Karpas-422 (cell line): ENCODE measurements at regions not wholly inside any gene's neighbourhood (a gene's known extent, or its start where the extent isn't known, plus 50 kb on each side); places are given as distances from the start of the nearest gene placed in this dataset.
"Not testable (repeated sequence)": the region's sequence is repeated elsewhere in the genome, so short reads cannot be mapped to it uniquely, and the experiment has no call there.

ENCODE experiments used
- DNase-seq: peaks from one replicate; pipeline ENCODE4 v3.0.0-alpha.2; 2015
- H2AFZ ChIP-seq: fragments of 200-600 bp; sonication (generic); 2 replicates; pipeline ENCODE4 v1.6.1; 2014; ENCODE audit warnings: antibody characterized with exemption, low read length, mixed read lengths
- H3K27ac ChIP-seq: fragments of 200-600 bp; sonication (generic); 2 replicates; pipeline ENCODE4 v1.5.1; 2014; ENCODE audit warnings: mild to moderate bottlenecking, low read length, moderate library complexity
- H3K27me3 ChIP-seq: fragments of 200-600 bp; sonication (generic); 2 replicates; pipeline ENCODE4 v1.6.1; 2014; ENCODE audit warnings: low read length, mixed read lengths
- H3K36me3 ChIP-seq: fragments of 200-600 bp; sonication (generic); 2 replicates; pipeline ENCODE4 v1.6.1; 2014; ENCODE audit warnings: low read length, mixed read lengths; ENCODE audit not compliant: insufficient read depth
- H3K4me1 ChIP-seq: fragments of 200-600 bp; sonication (generic); 2 replicates; pipeline ENCODE4 v1.6.1; 2014; ENCODE audit warnings: mild to moderate bottlenecking, low read length, mixed read lengths
- H3K4me2 ChIP-seq: fragments of 200-600 bp; sonication (generic); 2 replicates; pipeline ENCODE4 v1.6.1; 2014; ENCODE audit warnings: low read length, low read depth, mild to moderate bottlenecking; ENCODE audit not compliant: poor library complexity, severe bottlenecking
- H3K4me3 ChIP-seq: fragments of 200-600 bp; sonication (generic); 2 replicates; pipeline ENCODE4 v1.5.1; 2014; ENCODE audit warnings: mild to moderate bottlenecking, antibody characterized with exemption, low read length, mixed read lengths
- H3K79me2 ChIP-seq: fragments of 200-600 bp; sonication (generic); 2 replicates; pipeline ENCODE4 v1.6.1; 2014; ENCODE audit warnings: mild to moderate bottlenecking, low read length, mixed read lengths
- H3K9ac ChIP-seq: fragments of 200-600 bp; sonication (generic); 2 replicates; pipeline ENCODE4 v1.6.0; 2014; ENCODE audit warnings: low read length
- H3K9me2 ChIP-seq: fragments of 200-600 bp; sonication (generic), shearing (Covaris generic); replicated peaks from 2 replicates; pipeline ENCODE4 v1.6.0; 2014; ENCODE audit warnings: mild to moderate bottlenecking, low read length, moderate library complexity; ENCODE audit not compliant: insufficient read depth
- H3K9me3 ChIP-seq: fragments of 300-700, 200-600 bp; sonication (generic); 2 replicates; pipeline ENCODE4 v1.6.1; 2014; ENCODE audit warnings: low read length, mixed read lengths
- H4K20me1 ChIP-seq: fragments of 200-600 bp; sonication (generic); 2 replicates; pipeline ENCODE4 v1.6.1; 2014; ENCODE audit warnings: mild to moderate bottlenecking, antibody characterized with exemption, low read length, low read depth; ENCODE audit not compliant: insufficient read depth

GRCh38 chr2:111667001-111667400 lies 217.0 kb downstream of the ANAPC1 start:
- DNase-seq: no peak

GRCh38 chr2:111667542-111668273 lies 216.3 kb downstream of the ANAPC1 start:
- Histone ChIP-seq H4K20me1 (no peaks in the 10 kb centered on the region), H2AFZ (no peak overlapping the region), H3K4me2 (no peak overlapping the region), H3K27ac (no peak overlapping the region), H3K36me3 (no peaks in the 10 kb centered on the region), H3K27me3 (no peaks in the 10 kb centered on the region), H3K9me3 (no peaks in the 10 kb centered on the region), H3K4me3 (no peak overlapping the region), H3K9ac (no peak overlapping the region), H3K79me2 (no peaks in the 10 kb centered on the region), H3K4me1 (peaks cover 13% of the 10 kb centered on the region), H3K9me2 (no peaks in the 10 kb centered on the region)
- DNase-seq: no peak

More at GRCh38 chr2:111667001-111667400, 217.0 kb downstream of the ANAPC1 start:
- Histone ChIP-seq H3K27ac (no peak overlapping the region), H3K9me3 (no peaks in the 10 kb centered on the region), H3K79me2 (no peaks in the 10 kb centered on the region), H2AFZ (no peak overlapping the region), H3K4me3 (no peak overlapping the region), H3K9ac (no peak overlapping the region), H3K27me3 (no peaks in the 10 kb centered on the region), H3K36me3 (no peaks in the 10 kb centered on the region), H4K20me1 (no peaks in the 10 kb centered on the region), H3K4me2 (no peak overlapping the region), H3K4me1 (peaks cover 13% of the 10 kb centered on the region), H3K9me2 (no peaks in the 10 kb centered on the region)

GRCh38 chr2:111668274-111668616 lies 215.7 kb downstream of the ANAPC1 start:
- no peak overlapping the region for H3K4me3 ChIP-seq
- H4K20me1 ChIP-seq: no peaks in the 10 kb centered on the region
- no peaks in the 10 kb centered on the region for H3K9me2 ChIP-seq
- no peak for DNase-seq
- no peaks in the 10 kb centered on the region for H3K36me3 ChIP-seq
- no peaks in the 10 kb centered on the region for H3K27me3 ChIP-seq
- no peak overlapping the region for H3K4me2 ChIP-seq
- H2AFZ ChIP-seq: no peak overlapping the region
- no peaks in the 10 kb centered on the region for H3K9me3 ChIP-seq
- H3K27ac ChIP-seq: no peak overlapping the region
- no peak overlapping the region for H3K9ac ChIP-seq
- H3K4me1 ChIP-seq: peaks cover 8% of the 10 kb centered on the region
- H3K79me2 ChIP-seq: no peaks in the 10 kb centered on the region

- H3K27ac ChIP-seq: no peak overlapping the region
Observed at GRCh38 chr2:111668741-111669140, 215.3 kb downstream of the ANAPC1 start.

GRCh38 chr2:111669928-111670695 lies 213.9 kb downstream of the ANAPC1 start:
- no peaks in the 10 kb centered on the region for H3K9me2 ChIP-seq
- H3K27me3 ChIP-seq: no peaks in the 10 kb centered on the region
- H3K4me3 ChIP-seq: no peak overlapping the region
- no peak overlapping the region for H3K27ac ChIP-seq
- no peak overlapping the region for H3K9ac ChIP-seq
- no peaks in the 10 kb centered on the region for H4K20me1 ChIP-seq
- no peaks in the 10 kb centered on the region for H3K9me3 ChIP-seq
- no peak overlapping the region for H2AFZ ChIP-seq
- no peaks in the 10 kb centered on the region for H3K36me3 ChIP-seq
- H3K4me1 ChIP-seq: peaks cover 10% of the 10 kb centered on the region
- no peak overlapping the region for H3K4me2 ChIP-seq
- no peak for DNase-seq
- H3K79me2 ChIP-seq: no peaks in the 10 kb centered on the region

More at GRCh38 chr2:111668741-111669140, 215.3 kb downstream of the ANAPC1 start:
- Histone ChIP-seq H3K4me1 (peaks cover 7% of the 10 kb centered on the region), H4K20me1 (no peaks in the 10 kb centered on the region), H3K9me2 (no peaks in the 10 kb centered on the region), H3K36me3 (no peaks in the 10 kb centered on the region), H3K9me3 (no peaks in the 10 kb centered on the region), H3K4me2 (no peak overlapping the region), H3K9ac (no peak overlapping the region), H3K27me3 (no peaks in the 10 kb centered on the region), H3K79me2 (no peaks in the 10 kb centered on the region), H3K4me3 (no peak overlapping the region), H2AFZ (no peak overlapping the region)
- no peak for DNase-seq

- peaks cover 14% of the 10 kb centered on the region for H3K4me1 ChIP-seq
- no peak overlapping the region for H3K9ac ChIP-seq
- no peak overlapping the region for H3K4me2 ChIP-seq
- no peak for DNase-seq
- no peak overlapping the region for H3K4me3 ChIP-seq
- H3K27me3 ChIP-seq: no peaks in the 10 kb centered on the region
- no peaks in the 10 kb centered on the region for H3K9me3 ChIP-seq
- no peaks in the 10 kb centered on the region for H3K36me3 ChIP-seq
- H3K27ac ChIP-seq: no peak overlapping the region
- no peaks in the 10 kb centered on the region for H3K9me2 ChIP-seq
- H2AFZ ChIP-seq: no peak overlapping the region
- no peaks in the 10 kb centered on the region for H3K79me2 ChIP-seq
- H4K20me1 ChIP-seq: no peaks in the 10 kb centered on the region
Observed at GRCh38 chr2:111670776-111671175, 213.2 kb downstream of the ANAPC1 start.

GRCh38 chr2:111671426-111672150 lies 212.4 kb downstream of the ANAPC1 start:
- no peaks in the 10 kb centered on the region for H3K9me3 ChIP-seq
- H4K20me1 ChIP-seq: no peaks in the 10 kb centered on the region
- no peaks in the 10 kb centered on the region for H3K36me3 ChIP-seq
- H3K4me1 ChIP-seq: peaks cover 14% of the 10 kb centered on the region
- no peaks in the 10 kb centered on the region for H3K27me3 ChIP-seq
- no peak for DNase-seq
- H3K9me2 ChIP-seq: no peaks in the 10 kb centered on the region
- H3K27ac ChIP-seq: no peak overlapping the region
- H2AFZ ChIP-seq: no peak overlapping the region
- H3K9ac ChIP-seq: no peak overlapping the region
- H3K4me3 ChIP-seq: no peak overlapping the region
- H3K4me2 ChIP-seq: no peak overlapping the region
- H3K79me2 ChIP-seq: no peaks in the 10 kb centered on the region

- not testable (repeated sequence) for H4K20me1 ChIP-seq, H2AFZ ChIP-seq, H3K4me2 ChIP-seq, DNase-seq, H3K27ac ChIP-seq, H3K79me2 ChIP-seq, H3K4me3 ChIP-seq, H3K36me3 ChIP-seq, H3K9ac ChIP-seq, H3K9me3 ChIP-seq, H3K27me3 ChIP-seq, H3K9me2 ChIP-seq
- peaks cover 16% of the 10 kb centered on the region for H3K4me1 ChIP-seq
Observed at GRCh38 chr2:111672641-111673040, 211.4 kb downstream of the ANAPC1 start.
